NCI-H2171 (cell line): ENCODE measurements at regions not wholly inside any gene's neighbourhood (a gene's known extent, or its start where the extent isn't known, plus 50 kb on each side); places are given as distances from the start of the nearest gene placed in this dataset.
"Not testable (repeated sequence)": the region's sequence is repeated elsewhere in the genome, so short reads cannot be mapped to it uniquely, and the experiment has no call there.

ENCODE experiments used
- DNase-seq: peaks from one replicate; lab custom pipeline; 2025; lab: John Stamatoyannopoulos, UW

- no peak for DNase-seq
These were observed 110.7 kb downstream of the COPS8 start for GRCh38 chr2:237196409-237196808.

DNA sequence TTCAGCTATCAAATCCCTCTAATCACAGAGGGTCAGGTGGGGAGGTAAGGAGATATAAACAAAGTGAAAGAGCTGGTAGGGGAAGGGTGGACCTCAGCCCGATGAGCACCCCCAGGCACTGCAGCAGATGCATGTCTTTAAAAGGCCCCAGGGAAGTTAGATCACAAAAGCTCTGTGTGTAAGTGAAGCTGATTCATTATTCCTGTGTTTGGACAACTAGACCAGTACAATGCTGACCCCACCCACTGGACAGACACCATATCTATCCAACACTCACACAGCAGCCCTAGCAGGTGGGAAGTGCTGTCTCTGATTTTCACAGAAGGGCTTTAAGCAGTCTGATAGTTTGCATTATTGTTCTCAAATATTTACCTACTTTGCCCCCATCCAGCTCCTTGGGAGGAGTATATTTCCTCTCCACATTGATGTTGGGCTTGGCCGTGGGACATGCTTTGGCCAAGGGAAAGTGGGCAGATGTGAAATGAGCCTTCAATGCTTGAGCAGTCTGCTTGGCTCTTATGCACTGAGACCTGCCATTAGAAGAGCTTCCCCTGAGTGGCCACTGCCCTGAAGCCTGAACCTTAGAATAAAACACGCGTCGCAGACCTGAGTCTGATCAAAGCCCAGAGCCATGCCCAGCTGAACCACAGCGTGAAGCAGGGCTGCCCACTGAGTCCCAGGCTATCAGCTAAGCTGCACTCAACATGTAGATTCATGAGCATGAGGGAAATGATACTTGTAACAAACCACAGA, 111.4 kb downstream of the COPS8 start:
- DNase-seq: no peak

GRCh38 chr2:237198164-237198855, 112.6 kb downstream of the COPS8 start:
- no peak for DNase-seq

DNA sequence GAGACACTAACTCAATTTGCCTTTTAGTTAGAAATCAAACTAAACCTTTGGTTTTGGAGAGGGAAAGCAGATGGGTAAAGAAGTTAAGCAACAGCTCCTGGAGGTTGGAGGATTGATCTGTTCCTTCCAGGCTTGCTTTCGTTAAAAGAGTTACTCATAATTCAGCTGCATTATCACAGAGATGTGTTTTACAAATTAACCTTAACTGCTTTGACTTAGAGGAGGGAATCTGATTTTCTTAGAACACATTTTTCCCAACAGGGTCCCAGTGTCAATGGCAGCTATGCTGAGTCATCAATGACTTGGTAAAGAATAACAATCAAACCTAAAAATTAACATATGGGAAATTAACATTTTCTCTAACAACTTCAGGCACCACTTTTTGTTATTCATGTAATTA, 113.4 kb downstream of the COPS8 start:
- DNase-seq: no peak

- DNase-seq: no peak
These were observed 113.9 kb downstream of the COPS8 start for GRCh38 chr2:237199577-237199976.

- no peak for DNase-seq
These were observed 114.8 kb downstream of the COPS8 start for GRCh38 chr2:237200462-237200861.

- DNase-seq: no peak
These were observed 116.0 kb downstream of the COPS8 start for GRCh38 chr2:237201461-237202287.

GRCh38 chr2:237202288-237203030, 116.8 kb downstream of the COPS8 start:
- no peak for DNase-seq

- no peak for DNase-seq
These were observed 119.4 kb downstream of the COPS8 start for GRCh38 chr2:237205043-237205541.

DNA sequence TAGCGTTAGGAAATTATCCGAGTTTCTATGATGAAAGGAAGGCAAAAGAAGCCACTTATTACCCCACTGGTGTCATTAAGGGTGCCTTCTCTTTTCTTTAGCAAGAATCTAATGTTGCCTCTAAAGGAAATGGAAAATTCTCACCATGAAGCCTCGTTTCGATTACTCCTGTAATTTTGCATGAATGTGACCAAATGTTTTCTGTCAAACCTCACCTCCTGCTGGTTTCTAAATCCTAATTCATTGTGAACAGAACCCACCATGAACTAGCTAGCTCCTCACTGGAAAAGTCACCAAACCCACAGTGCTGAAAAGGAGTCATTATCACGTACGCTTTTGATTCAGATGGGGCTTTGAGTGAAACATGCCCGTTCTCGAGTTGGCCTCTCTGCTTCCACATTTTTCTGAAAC, 119.9 kb downstream of the COPS8 start:
- DNase-seq: no peak

GRCh38 chr2:237207646-237208045, 122.0 kb downstream of the COPS8 start:
- DNase-seq: no peak

- no peak for DNase-seq
These were observed 122.9 kb downstream of the COPS8 start for GRCh38 chr2:237208373-237209260.

- no peak for DNase-seq
These were observed 124.2 kb downstream of the COPS8 start for GRCh38 chr2:237209885-237210284.

GRCh38 chr2:237210297-237210696, 124.6 kb downstream of the COPS8 start:
- no peak for DNase-seq

DNA sequence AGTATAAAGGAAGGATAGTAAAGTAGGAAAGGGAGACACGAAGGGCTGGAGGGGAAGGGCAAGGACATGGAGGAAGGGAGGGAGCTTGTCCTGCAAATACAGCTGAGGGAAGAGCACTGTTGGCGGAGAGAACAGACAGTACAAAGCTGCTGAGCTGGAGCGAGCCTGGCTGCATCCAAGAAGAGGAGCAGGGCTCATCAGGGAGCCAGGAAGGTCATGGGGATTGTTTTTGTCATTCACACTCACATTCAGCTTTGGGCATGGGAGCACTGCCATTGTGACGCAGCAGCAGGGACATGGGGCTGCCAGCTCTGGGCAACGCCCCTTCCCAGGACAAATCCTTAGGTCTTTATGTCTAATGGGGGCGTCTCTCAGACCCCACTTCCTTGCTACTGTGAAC, 125.1 kb downstream of the COPS8 start:
- DNase-seq: no peak

- DNase-seq: not testable (repeated sequence)
These were observed 126.9 kb downstream of the COPS8 start for GRCh38 chr2:237212356-237213279.

DNA sequence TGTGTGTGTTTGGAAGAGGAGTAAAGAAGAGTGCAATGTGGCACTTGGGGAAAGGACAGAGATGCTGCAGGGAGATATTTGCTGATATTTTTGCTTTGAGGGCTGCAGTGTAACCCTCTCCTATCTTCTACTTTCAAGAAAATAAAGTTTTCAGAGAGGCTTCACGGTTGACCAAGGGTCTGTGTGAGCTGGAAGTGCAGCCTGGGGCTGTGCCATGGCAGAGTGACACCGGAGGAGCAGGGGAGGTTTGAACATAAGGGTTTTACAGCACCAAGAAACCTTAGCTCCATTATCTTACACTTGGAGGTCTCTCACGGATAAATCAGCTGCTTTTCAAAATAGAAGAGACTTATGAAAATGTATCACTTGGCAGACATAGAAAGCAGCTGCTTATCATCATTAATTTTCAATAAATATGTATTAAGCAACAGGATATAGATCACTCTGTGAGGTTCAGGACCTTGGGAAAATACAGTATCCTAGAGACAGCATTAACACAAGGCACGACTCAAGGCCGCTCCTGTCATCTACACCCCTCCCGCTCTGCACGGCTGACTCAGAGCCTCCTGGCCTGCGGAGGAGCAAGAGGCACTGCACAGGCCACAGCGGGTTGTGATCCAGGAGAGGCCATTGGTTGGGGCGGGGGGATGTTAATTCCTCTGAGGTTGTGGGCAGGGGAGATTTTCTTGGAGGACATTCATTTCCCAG, 127.8 kb downstream of the COPS8 start:
- DNase-seq: no peak

DNA sequence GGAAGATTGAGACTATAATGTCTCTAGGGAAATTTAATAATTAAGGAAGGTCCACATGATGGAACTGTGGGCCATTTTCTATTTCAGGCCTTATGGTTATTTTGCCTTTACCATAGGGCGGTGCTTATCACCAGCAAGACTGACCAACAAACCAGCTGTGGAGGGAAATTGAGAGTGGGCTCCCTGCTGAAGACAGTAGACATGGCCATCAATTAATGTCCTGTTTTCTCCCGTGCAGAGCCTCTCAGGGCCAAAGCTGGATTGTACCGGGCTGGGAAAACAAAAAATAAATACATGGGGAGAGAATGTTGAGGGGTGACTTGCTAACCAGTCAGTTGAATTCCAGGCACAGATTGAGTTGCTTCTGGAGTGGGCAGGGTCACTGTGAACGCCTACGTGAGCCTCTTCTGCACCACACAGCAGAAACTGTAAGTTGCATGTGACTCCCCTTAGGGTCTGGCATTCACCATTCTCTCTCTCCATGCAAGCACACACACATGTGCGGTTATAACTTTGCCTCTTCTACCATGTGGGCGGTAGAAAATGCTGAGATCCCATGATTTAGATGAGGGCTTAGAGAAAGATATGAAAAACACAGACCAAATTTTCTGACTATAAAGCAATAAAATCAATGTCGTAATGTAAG, 128.5 kb downstream of the COPS8 start:
- DNase-seq: no peak

DNA sequence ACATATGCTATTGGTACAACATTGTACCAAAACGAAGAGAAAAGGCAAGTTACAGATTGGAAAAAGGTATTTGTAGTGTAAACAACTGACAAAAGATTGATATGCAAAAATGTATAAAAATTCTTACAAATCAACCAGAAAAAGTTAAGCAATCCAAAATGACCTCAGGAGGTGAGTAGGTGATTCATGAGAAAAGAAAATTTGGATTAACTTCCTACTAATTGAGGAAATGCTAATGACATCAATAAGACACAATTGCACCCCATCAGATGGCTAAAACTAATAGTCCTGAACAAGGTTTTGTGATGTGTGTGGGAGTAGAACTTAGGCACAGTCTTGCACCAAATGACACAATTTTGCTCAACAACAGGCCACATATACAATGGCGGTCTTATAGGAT, 129.3 kb downstream of the COPS8 start:
- no peak for DNase-seq
